ENCODE measurements at regions not wholly inside any gene's neighbourhood (a gene's known extent, or its start where the extent isn't known, plus 50 kb on each side); places are given as distances from the start of the nearest gene placed in this dataset.

DNA sequence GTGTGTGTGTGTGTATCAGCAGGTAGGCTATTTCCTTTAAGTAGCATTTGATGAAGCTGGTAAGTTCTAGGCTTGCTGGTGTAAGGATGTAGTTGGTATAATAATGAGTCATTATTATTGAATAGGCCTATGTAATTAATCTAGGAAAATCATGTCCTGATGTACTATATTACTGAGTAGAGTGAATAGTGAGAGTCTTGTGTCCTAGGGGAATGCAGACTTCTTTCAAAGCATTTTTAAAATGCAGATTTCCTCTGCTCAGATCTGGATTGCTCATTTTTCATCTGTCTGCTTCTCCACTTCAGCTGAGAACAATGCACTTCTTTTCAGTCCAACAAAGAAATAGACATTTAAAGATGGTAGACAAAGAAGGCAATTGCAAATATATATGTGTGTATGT, 434.2 kb upstream of the ONECUT1 start:
- TF ChIP-seq EP300 (IDR thresholded peaks at IDR 0.05) = no peak
- TF ChIP-seq, protein P1, sequence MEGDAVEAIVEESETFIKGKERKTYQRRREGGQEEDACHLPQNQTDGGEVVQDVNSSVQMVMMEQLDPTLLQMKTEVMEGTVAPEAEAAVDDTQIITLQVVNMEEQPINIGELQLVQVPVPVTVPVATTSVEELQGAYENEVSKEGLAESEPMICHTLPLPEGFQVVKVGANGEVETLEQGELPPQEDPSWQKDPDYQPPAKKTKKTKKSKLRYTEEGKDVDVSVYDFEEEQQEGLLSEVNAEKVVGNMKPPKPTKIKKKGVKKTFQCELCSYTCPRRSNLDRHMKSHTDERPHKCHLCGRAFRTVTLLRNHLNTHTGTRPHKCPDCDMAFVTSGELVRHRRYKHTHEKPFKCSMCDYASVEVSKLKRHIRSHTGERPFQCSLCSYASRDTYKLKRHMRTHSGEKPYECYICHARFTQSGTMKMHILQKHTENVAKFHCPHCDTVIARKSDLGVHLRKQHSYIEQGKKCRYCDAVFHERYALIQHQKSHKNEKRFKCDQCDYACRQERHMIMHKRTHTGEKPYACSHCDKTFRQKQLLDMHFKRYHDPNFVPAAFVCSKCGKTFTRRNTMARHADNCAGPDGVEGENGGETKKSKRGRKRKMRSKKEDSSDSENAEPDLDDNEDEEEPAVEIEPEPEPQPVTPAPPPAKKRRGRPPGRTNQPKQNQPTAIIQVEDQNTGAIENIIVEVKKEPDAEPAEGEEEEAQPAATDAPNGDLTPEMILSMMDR (IDR thresholded peaks at IDR 0.05) = no peak
- no peak for TF ChIP-seq POLR2A (IDR thresholded peaks at IDR 0.05)
